Left lung (tissue), 4 donors: ENCODE measurements at regions not wholly inside any gene's neighbourhood (a gene's known extent, or its start where the extent isn't known, plus 50 kb on each side); places are given as distances from the start of the nearest gene placed in this dataset.
A peak's percentile ranks its signal among the peaks of the same experiment; 100 is the strongest.

Experiments used
- ATAC-seq: fragments of 200-7000 bp; cut with Tn5 transposase; one replicate; pipeline ENCODE4 v1.9.1; 2020; ENCODE audit warnings: moderate library complexity
- DNase-seq, 4 donors: peaks; one replicate each; pipeline ENCODE4 v3.0.0-alpha.2; 2013 to 2020
- H3K27ac ChIP-seq, 2 donors: fragments of 200-600 bp; sonication (generic) in 1 of 2; one replicate each; pipeline versions ENCODE4 v1.5.0 to v1.8.0; 2020 to 2021
- H3K27me3 ChIP-seq, 2 donors: fragments of 200-600 bp; sonication (generic) in 1 of 2; one replicate each; pipeline versions ENCODE4 v1.5.0 to v1.8.0; 2020 to 2021
- H3K36me3 ChIP-seq, 2 donors: fragments of 200-600 bp; sonication (generic) in 1 of 2; one replicate each; pipeline versions ENCODE4 v1.5.0 to v1.8.0; 2020 to 2021
- H3K4me1 ChIP-seq, 2 donors: fragments of 200-600 bp; one replicate each; pipeline ENCODE4 v1.8.0; 2021
- H3K4me3 ChIP-seq, 2 donors: fragments of 200-600 bp; sonication (generic) in 1 of 2; one replicate each; pipeline versions ENCODE4 v1.5.0 to v1.8.0; 2020 to 2021; ENCODE audit warnings: mild to moderate bottlenecking in 1 of 2
- H3K9me3 ChIP-seq, 2 donors: fragments of 200-600 bp; sonication (generic) in 1 of 2; one replicate each; pipeline versions ENCODE4 v1.5.0 to v1.8.0; 2020 to 2021
- intact Hi-C, 2 donors: fragments of 100-400 bp; cut with DNase I; formaldehyde crosslinking; loops; one replicate each; pipeline versions ENCODE4 v1.11.2 to v1.14.2; 2022
- TF ChIP-seq, protein P1 (sequence below), 2 donors: fragments of 200-600 bp; sonication (generic) in 1 of 2; IDR thresholded peaks; one replicate each; pipeline versions ENCODE4 v1.5.0 to v1.8.0; 2021; ENCODE audit warnings: antibody characterized with exemption in 2 of 2
- donor health status: DM: no; HTN: yes; CAD: no.
- donor health status: DM: no; HTN: no; CAD: no.

DNA sequence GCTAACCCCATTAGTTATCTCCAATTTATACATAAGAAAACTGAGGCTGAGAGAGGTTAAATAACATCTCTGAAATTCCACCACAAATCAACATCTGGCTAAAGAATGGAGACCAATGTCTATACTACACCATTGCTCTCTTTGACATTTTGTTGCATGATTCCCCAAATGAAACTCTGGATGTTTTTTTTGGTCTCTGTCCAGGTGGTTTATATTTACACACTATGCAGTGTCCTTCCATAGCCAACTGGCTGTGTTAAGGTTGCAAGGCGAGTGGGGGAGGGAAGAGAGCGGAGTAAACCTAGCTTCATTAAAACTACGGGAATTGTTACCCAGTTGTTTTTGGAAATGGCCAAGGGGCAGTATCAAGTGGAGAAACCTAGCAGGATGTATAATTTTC, 67.2 kb downstream of the KIF4B start:
- ATAC-seq, result no peak
- no peak overlapping the region for H3K27ac ChIP-seq
- no peak overlapping the region for H3K4me3 ChIP-seq
- no peaks in the 10 kb centered on the region for H3K36me3 ChIP-seq
- TF ChIP-seq, protein P1, sequence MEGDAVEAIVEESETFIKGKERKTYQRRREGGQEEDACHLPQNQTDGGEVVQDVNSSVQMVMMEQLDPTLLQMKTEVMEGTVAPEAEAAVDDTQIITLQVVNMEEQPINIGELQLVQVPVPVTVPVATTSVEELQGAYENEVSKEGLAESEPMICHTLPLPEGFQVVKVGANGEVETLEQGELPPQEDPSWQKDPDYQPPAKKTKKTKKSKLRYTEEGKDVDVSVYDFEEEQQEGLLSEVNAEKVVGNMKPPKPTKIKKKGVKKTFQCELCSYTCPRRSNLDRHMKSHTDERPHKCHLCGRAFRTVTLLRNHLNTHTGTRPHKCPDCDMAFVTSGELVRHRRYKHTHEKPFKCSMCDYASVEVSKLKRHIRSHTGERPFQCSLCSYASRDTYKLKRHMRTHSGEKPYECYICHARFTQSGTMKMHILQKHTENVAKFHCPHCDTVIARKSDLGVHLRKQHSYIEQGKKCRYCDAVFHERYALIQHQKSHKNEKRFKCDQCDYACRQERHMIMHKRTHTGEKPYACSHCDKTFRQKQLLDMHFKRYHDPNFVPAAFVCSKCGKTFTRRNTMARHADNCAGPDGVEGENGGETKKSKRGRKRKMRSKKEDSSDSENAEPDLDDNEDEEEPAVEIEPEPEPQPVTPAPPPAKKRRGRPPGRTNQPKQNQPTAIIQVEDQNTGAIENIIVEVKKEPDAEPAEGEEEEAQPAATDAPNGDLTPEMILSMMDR (IDR thresholded peaks at IDR 0.05), result no peak
- no peaks in the 10 kb centered on the region for H3K9me3 ChIP-seq
- H3K27me3 ChIP-seq, result no peaks in the 10 kb centered on the region
- DNase-seq, result no peak
- H3K4me1 ChIP-seq, result no peaks in the 10 kb centered on the region
- intact Hi-C loops, result no loop called here

DNA sequence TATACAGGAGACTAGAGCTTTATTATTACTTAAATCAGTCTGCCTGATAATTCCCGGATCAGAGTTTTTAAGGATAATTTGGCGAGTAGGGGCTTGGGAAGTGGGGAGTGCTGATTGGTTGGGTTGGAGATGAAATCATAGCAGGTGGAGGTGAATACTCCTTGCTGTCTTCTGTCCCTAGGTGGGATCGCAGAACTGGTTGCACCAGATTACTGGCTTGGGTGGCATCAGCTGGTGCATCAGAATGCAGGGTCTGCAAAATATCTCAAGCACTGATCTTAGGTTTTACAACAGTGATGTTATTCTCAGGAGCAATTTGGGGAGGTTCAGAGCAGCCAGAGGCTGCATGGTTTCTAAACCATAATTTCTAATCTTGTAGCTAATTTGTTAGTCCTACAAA, 68.1 kb downstream of the KIF4B start:
- DNase-seq, result no peak
- Histone ChIP-seq H3K27me3 (no peaks in the 10 kb centered on the region), H3K4me1 (no peaks in the 10 kb centered on the region), H3K27ac (no peak overlapping the region), H3K36me3 (no peaks in the 10 kb centered on the region), H3K9me3 (no peaks in the 10 kb centered on the region), H3K4me3 (no peak overlapping the region)
- intact Hi-C loops, result no loop called here
- TF ChIP-seq, protein P1 (IDR thresholded peaks at IDR 0.05), result no peak
- ATAC-seq, result no peak

DNA sequence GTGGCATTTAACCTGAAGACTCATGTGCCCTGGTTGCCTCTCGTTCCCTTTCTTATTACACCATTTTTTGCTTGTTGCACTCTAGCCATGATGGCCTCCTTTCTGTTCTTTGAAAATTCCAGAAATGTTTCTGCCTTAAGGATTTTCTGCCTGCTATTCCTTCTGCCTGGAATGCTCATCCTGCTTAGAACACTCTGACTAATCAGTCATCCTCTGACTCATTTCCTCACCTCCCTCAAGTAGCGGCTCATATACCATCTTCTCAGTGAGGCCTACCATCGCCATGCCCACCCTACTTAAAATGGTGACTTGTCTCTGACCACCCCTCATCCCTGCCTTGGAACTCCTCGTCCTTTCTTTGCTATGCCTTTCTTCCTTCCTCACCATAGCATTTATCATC, 68.8 kb downstream of the KIF4B start:
- no peaks in the 10 kb centered on the region for H3K4me1 ChIP-seq
- no peaks in the 10 kb centered on the region for H3K27me3 ChIP-seq
- intact Hi-C loops, result no loop called here
- DNase-seq (no peak), ATAC-seq (no peak)
- no peaks in the 10 kb centered on the region for H3K36me3 ChIP-seq
- no peaks in the 10 kb centered on the region for H3K9me3 ChIP-seq
- no peak overlapping the region for H3K4me3 ChIP-seq
- no peak overlapping the region for H3K27ac ChIP-seq
- TF ChIP-seq, protein P1 (IDR thresholded peaks at IDR 0.05), result no peak

DNA sequence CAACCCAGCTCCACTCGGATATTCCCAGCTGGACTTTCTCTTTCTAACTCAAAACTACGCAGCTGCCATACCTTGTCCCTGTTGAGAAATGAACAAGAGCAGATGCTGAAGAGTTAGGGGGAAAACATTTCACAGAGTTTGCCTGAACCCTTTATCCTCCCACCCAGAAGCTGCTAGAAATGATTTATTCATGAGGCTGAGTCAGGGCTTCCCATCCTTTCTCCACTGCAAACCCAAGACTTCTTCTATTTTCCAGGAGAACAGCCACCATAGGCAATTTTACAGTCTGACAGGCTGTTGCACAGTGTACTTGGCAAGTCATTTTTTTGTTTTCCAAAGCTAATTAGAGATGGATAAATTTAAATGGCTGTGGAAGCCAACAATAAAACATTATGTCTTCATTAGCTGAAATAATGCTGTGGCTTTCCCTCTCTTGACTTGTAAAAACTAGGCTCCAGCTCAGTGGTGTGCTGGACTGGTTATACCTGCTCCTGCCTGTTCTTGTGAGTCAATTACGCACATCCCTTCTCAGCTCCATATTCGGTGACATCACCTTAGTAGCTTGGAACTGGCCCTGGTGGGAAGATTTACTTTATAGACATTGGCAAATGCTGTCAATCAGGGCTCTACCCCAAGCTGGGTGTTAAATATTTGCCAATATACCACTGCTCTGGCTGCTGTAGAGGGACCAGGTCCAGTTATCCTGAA, 71.9 kb downstream of the KIF4B start:
- no peak overlapping the region for H3K4me3 ChIP-seq
- H3K27ac ChIP-seq, result no peak overlapping the region
- H3K36me3 ChIP-seq, result no peaks in the 10 kb centered on the region
- H3K4me1 ChIP-seq, result no peaks in the 10 kb centered on the region
- H3K9me3 ChIP-seq, result no peaks in the 10 kb centered on the region
- intact Hi-C loops, result no loop called here
- TF ChIP-seq, protein P1 (IDR thresholded peaks at IDR 0.05), result no peak
- ATAC-seq (no peak), DNase-seq (peak in 1 of 4 donors; percentile 22)
- H3K27me3 ChIP-seq, result no peaks in the 10 kb centered on the region

DNA sequence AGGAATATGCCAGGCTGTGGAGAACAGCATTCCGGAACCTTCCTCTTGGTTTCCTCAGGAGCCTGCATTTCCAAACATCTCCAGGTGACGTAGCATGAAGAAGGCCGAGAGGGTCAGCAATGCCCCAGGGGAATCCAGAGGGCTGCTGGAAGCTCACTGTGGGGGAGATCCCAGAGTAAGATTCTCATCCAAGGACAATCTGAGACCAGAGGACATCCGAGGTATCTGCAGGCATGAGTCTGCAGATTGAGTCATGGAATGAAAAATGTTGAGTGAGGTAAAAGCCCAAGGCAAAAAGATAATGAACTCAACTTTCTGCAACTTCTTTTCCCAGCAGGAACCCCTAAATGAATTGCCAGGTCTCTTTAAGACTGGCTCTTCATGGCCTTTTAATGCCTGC, 73.5 kb downstream of the KIF4B start:
- Histone ChIP-seq H3K36me3 (no peaks in the 10 kb centered on the region), H3K27ac (no peak overlapping the region), H3K4me1 (no peaks in the 10 kb centered on the region), H3K9me3 (no peaks in the 10 kb centered on the region), H3K27me3 (no peaks in the 10 kb centered on the region), H3K4me3 (no peak overlapping the region)
- no peak for DNase-seq
- TF ChIP-seq, protein P1 (IDR thresholded peaks at IDR 0.05), result no peak
- intact Hi-C loops, result no loop called here
- no peak for ATAC-seq
